Panc1 (cell line): ENCODE measurements at regions not wholly inside any gene's neighbourhood (a gene's known extent, or its start where the extent isn't known, plus 50 kb on each side); places are given as distances from the start of the nearest gene placed in this dataset.

ENCODE experiments used
- ATAC-seq: fragments of 200-7000 bp; cut with Tn5 transposase; 2 replicates; pipeline ENCODE4 v1.9.1; 2020; ENCODE audit warnings: mild to moderate bottlenecking, moderate library complexity
- BruUV-seq: library from RNA; stranded (reverse); fragments of 400-500 nt; replicated peaks from 2 replicates; lab custom pipeline; 2021; lab: Mats Ljungman, UMichigan
- CTCF ChIA-PET: fragments of 300-600 bp; sonication (Branson Sonifier 250); formaldehyde crosslinking; loops from one replicate; lab custom pipeline; 2022; ENCODE audit warnings: antibody characterized with exemption; lab: Charles Lee
- POLR2A ChIA-PET: fragments of 300-600 bp; sonication (Branson Sonifier 250); formaldehyde crosslinking; loops from one replicate; lab custom pipeline; 2022; ENCODE audit warnings: antibody characterized with exemption; lab: Charles Lee
- DNase-seq: peaks from one replicate; pipeline ENCODE4 v3.0.0-alpha.2; 2010; ENCODE audit warnings: low read depth, low spot score
- H3K27ac ChIP-seq: 2 replicates; pipeline ENCODE4 v1.5.1; 2011; ENCODE audit warnings: mild to moderate bottlenecking, low read length, inconsistent platforms
- H3K27me3 ChIP-seq: fragments of 200-500 bp; sonication (Bioruptor generic); 2 replicates; pipeline ENCODE4 v1.6.0; 2014; ENCODE audit warnings: low read length, inconsistent platforms; ENCODE audit not compliant: control insufficient read depth, insufficient read depth
- H3K36me3 ChIP-seq: fragments of 200-500 bp; sonication (Bioruptor generic); 2 replicates; pipeline ENCODE4 v1.5.1; 2014; ENCODE audit warnings: inconsistent platforms, mild to moderate bottlenecking, low read length, moderate library complexity; ENCODE audit not compliant: control insufficient read depth, insufficient read depth
- H3K4me1 ChIP-seq: 2 replicates; pipeline ENCODE4 v1.5.1; 2011; ENCODE audit warnings: inconsistent platforms, mild to moderate bottlenecking, low read length, moderate library complexity; ENCODE audit not compliant: control insufficient read depth, insufficient read depth
- H3K4me3 ChIP-seq, 2 experiments: 2 replicates each; pipeline ENCODE4 v1.5.1; 2011 to 2012; ENCODE audit warnings: low read depth in 2 of 2, low read length in 2 of 2, mild to moderate bottlenecking in 2 of 2, inconsistent platforms in 1 of 2, moderate library complexity in 1 of 2
- H3K9me3 ChIP-seq: fragments of 200-500 bp; sonication (Bioruptor generic); 2 replicates; pipeline ENCODE4 v1.5.1; 2014; ENCODE audit warnings: low read depth, mild to moderate bottlenecking, inconsistent platforms, low read length, moderate library complexity; ENCODE audit not compliant: control insufficient read depth, insufficient read depth
- CTCF ChIP-seq: fragments of 450-650 bp; IDR thresholded peaks from 2 replicates; pipeline ENCODE4 v1.5.1; 2017; ENCODE audit warnings: mild to moderate bottlenecking
- POLR2AphosphoS5 ChIP-seq: IDR thresholded peaks from 2 replicates; pipeline ENCODE4 v1.6.1; 2012; ENCODE audit warnings: mild to moderate bottlenecking, low read depth, low read length, moderate library complexity
- REST ChIP-seq, 2 experiments: IDR thresholded peaks; 2 replicates each; pipeline ENCODE4 v1.6.1; 2011 to 2012; ENCODE audit warnings: low read depth in 2 of 2, control low read depth in 1 of 2, low read length in 1 of 2, mild to moderate bottlenecking in 1 of 2, moderate library complexity in 1 of 2; ENCODE audit not compliant: insufficient read depth in 1 of 2
- SIN3A ChIP-seq: IDR thresholded peaks from 2 replicates; pipeline ENCODE4 v1.6.1; 2012; ENCODE audit warnings: low read depth, mild to moderate bottlenecking, low read length, moderate library complexity, borderline replicate concordance; ENCODE audit not compliant: insufficient read depth
- TCF7L2 ChIP-seq: IDR thresholded peaks from 2 replicates; pipeline ENCODE4 v1.6.1; 2011; ENCODE audit warnings: mild to moderate bottlenecking, low read depth, low read length, inconsistent platforms
- in situ Hi-C: cut with HindIII; loops from 2 replicates; pipeline ENCODE4 v1.10.0; 2016; ENCODE audit warnings: low sequenced_read_pairs, low pct_unique_long_range_greater_than_20kb
- intact Hi-C: fragments of 100-400 bp; cut with micrococcal nuclease; formaldehyde crosslinking; loops from one replicate; pipeline ENCODE4 v1.10.0; 2022; ENCODE audit not compliant: unreplicated experiment

GRCh38 chr12:83796531-83796930, 1109.8 kb downstream of the TMTC2 start:
- Histone ChIP-seq H3K27me3 (no peaks in the 10 kb centered on the region), H3K4me1 (no peaks in the 10 kb centered on the region), H3K27ac (no peak overlapping the region), H3K36me3 (no peaks in the 10 kb centered on the region), H3K4me3 (no peak overlapping the region), H3K9me3 (no peaks in the 10 kb centered on the region)
- ChIA-PET POLR2A (no interaction called here), CTCF (no interaction called here)
- intact Hi-C loops = no loop called here
- in situ Hi-C loops = no loop called here
- no TSS peak for BruUV-seq
- DNase-seq = no peak
- TF ChIP-seq REST (IDR thresholded peaks at IDR 0.05; ENCODE audit: insufficient read depth in 1 of 2, low read depth in 2 of 2, low read length in 1 of 2) (no peak), TCF7L2 (no peak), CTCF (no peak), SIN3A (no peak), POLR2AphosphoS5 (no peak)
- no peak for ATAC-seq

GRCh38 chr12:83793616-83794015, 1106.9 kb downstream of the TMTC2 start:
- ATAC-seq (no peak), DNase-seq (no peak)
- Histone ChIP-seq H3K27me3 (no peaks in the 10 kb centered on the region), H3K4me1 (no peaks in the 10 kb centered on the region), H3K36me3 (no peaks in the 10 kb centered on the region), H3K4me3 (no peak overlapping the region), H3K27ac (no peak overlapping the region), H3K9me3 (no peaks in the 10 kb centered on the region)
- TF ChIP-seq SIN3A = no peak
- TF ChIP-seq REST (IDR thresholded peaks at IDR 0.05; ENCODE audit: insufficient read depth in 1 of 2, low read depth in 2 of 2, low read length in 1 of 2) = no peak
- TF ChIP-seq POLR2AphosphoS5 = no peak
- no peak for TF ChIP-seq CTCF
- no peak for TF ChIP-seq TCF7L2
- ChIA-PET CTCF (no interaction called here), POLR2A (interaction anchor here (0.6 kb wide), 1 partner anchor 504 kb away, joined by 12 read pairs; no protein-coding TSS in a partner anchor)
- in situ Hi-C loops (no loop called here), intact Hi-C loops (no loop called here)
- BruUV-seq = no TSS peak
